ENCODE measurements at regions not wholly inside any gene's neighbourhood (a gene's known extent, or its start where the extent isn't known, plus 50 kb on each side); places are given as distances from the start of the nearest gene placed in this dataset.

DNA sequence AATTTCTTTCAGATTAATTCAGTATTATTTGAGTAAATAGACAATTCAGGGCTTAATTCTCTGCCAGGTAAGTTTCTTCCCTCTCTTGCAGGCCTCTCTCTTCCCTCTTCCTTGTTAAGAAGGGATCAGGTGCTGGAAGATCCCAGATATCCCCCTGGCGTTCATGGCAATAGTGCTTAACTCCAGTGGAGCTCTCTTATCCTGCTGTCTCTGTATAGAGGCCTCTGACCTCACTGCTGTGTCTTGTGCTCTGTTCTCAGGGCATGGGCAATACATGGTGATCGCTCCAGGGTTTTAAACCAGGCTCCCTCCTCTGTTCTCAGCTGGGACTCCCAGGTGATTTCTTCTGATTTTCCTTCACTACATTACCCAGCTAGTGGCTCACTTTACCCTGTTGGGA is 226.8 kb downstream of the MC4R start:
- TF ChIP-seq, protein P1, sequence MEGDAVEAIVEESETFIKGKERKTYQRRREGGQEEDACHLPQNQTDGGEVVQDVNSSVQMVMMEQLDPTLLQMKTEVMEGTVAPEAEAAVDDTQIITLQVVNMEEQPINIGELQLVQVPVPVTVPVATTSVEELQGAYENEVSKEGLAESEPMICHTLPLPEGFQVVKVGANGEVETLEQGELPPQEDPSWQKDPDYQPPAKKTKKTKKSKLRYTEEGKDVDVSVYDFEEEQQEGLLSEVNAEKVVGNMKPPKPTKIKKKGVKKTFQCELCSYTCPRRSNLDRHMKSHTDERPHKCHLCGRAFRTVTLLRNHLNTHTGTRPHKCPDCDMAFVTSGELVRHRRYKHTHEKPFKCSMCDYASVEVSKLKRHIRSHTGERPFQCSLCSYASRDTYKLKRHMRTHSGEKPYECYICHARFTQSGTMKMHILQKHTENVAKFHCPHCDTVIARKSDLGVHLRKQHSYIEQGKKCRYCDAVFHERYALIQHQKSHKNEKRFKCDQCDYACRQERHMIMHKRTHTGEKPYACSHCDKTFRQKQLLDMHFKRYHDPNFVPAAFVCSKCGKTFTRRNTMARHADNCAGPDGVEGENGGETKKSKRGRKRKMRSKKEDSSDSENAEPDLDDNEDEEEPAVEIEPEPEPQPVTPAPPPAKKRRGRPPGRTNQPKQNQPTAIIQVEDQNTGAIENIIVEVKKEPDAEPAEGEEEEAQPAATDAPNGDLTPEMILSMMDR (conservative IDR thresholded peaks at IDR 0.05; ENCODE audit: low read length): no peak
- no peak for TF ChIP-seq EZH2phosphoT487 (IDR thresholded peaks at IDR 0.05; ENCODE audit: borderline replicate concordance, low read depth, low read length)
